HepG2 (cell line): ENCODE measurements at regions not wholly inside any gene's neighbourhood (a gene's known extent, or its start where the extent isn't known, plus 50 kb on each side); places are given as distances from the start of the nearest gene placed in this dataset.

Experiments used
- ATAC-seq: fragments of 200-7000 bp; cut with Tn5 transposase; 3 replicates; pipeline ENCODE4 v1.9.1; 2020; ENCODE audit warnings: mild to moderate bottlenecking, moderate library complexity
- BruUV-seq: library from RNA; stranded (reverse); fragments of 400-500 nt; replicated peaks from 2 replicates; lab custom pipeline; 2021; lab: Mats Ljungman, UMichigan
- CTCF ChIA-PET: fragments of 300-600 bp; formaldehyde crosslinking; extraction: SDS; loops from one replicate; lab custom pipeline; 2021; ENCODE audit warnings: low total read pairs, inconsistent platforms, low intra/inter-chr PET ratio; lab: Yijun Ruan, JAX
- POLR2A ChIA-PET: fragments of 350-600 bp; sonication (Branson Sonifier 250); formaldehyde crosslinking; loops from one replicate; lab custom pipeline; 2020; ENCODE audit warnings: antibody characterized with exemption, inconsistent platforms; lab: Yijun Ruan, JAX
- DNase-seq: peaks from one replicate; pipeline ENCODE4 v3.0.0-alpha.2; 2015; ENCODE audit warnings: low spot score
- FAIRE-seq: peaks from 3 replicates; lab custom pipeline; 2011; peaks lifted over from hg19 to GRCh38; lab: Jason Lieb, UNC
- H2AFZ ChIP-seq: one replicate; pipeline ENCODE4 v1.6.1; 2011; ENCODE audit warnings: low read length, inconsistent platforms
- H3K27ac ChIP-seq: fragments of 300-600 bp; 3 replicates; pipeline ENCODE4 v1.8.0; 2011; ENCODE audit warnings: mixed run types, mild to moderate bottlenecking, mixed read lengths, low read length, inconsistent platforms; ENCODE audit not compliant: insufficient read depth; ENCODE audit errors: extremely low read length
- H3K27me3 ChIP-seq, 2 experiments: fragments of 200-600 bp in 1 of 2; 2 replicates in 1 of 2; 3 replicates in 1 of 2; pipeline versions ENCODE4 v1.6.0 to v1.8.0; 2011; ENCODE audit warnings: low read length in 2 of 2, mild to moderate bottlenecking in 2 of 2, moderate library complexity in 2 of 2, inconsistent platforms in 1 of 2; ENCODE audit not compliant: insufficient read depth in 2 of 2, control insufficient read depth in 1 of 2
- H3K36me3 ChIP-seq, 2 experiments: fragments of 200-600 bp in 1 of 2; replicated peaks in 1 of 2; 2 replicates in 1 of 2; 3 replicates in 1 of 2; pipeline versions ENCODE4 v1.5.1 to v1.8.0; 2011; ENCODE audit warnings: low read length in 2 of 2, inconsistent platforms in 1 of 2; ENCODE audit not compliant: insufficient read depth in 2 of 2, control insufficient read depth in 1 of 2
- H3K4me1 ChIP-seq: 2 replicates; pipeline ENCODE4 v1.5.1; 2012; ENCODE audit warnings: low read length, inconsistent platforms; ENCODE audit not compliant: insufficient read depth
- H3K4me2 ChIP-seq: 2 replicates; pipeline ENCODE4 v1.6.0; 2011; ENCODE audit warnings: low read depth, low read length, inconsistent platforms
- H3K4me3 ChIP-seq, 3 experiments: fragments of 200-600 bp in 1 of 3; sonication (generic), shearing (Covaris generic) in 1 of 3; replicated peaks in 1 of 3; 2 replicates each; pipeline ENCODE4 v1.5.1; 2011 to 2016; ENCODE audit warnings: low read length in 3 of 3, inconsistent platforms in 2 of 3, low read depth in 2 of 3, mild to moderate bottlenecking in 2 of 3, control low read depth in 1 of 3, mixed read lengths in 1 of 3; ENCODE audit not compliant: insufficient read depth in 1 of 3
- H3K79me2 ChIP-seq: one replicate; pipeline ENCODE4 v1.6.1; 2011; ENCODE audit warnings: low read length, inconsistent platforms; ENCODE audit not compliant: insufficient read depth
- H3K9ac ChIP-seq: 2 replicates; pipeline ENCODE4 v1.6.0; 2011; ENCODE audit warnings: mild to moderate bottlenecking, low read depth, low read length, inconsistent platforms; ENCODE audit not compliant: insufficient read depth
- H3K9me3 ChIP-seq: 2 replicates; pipeline ENCODE4 v1.5.1; 2012; ENCODE audit warnings: mild to moderate bottlenecking, low read length
- H4K20me1 ChIP-seq: 2 replicates; pipeline ENCODE4 v1.6.0; 2011; ENCODE audit warnings: inconsistent platforms, mild to moderate bottlenecking, low read length, moderate library complexity; ENCODE audit not compliant: insufficient read depth
- FOXK1 ChIP-seq: sonication (generic); formaldehyde crosslinking; IDR thresholded peaks from 2 replicates; pipeline ENCODE4 v1.4.0; 2020; ENCODE audit warnings: low read depth, missing genetic modification reagents, borderline replicate concordance
- JUND ChIP-seq: sonication (generic); formaldehyde crosslinking; IDR thresholded peaks from 2 replicates; pipeline ENCODE4 v1.8.0; 2022; ENCODE audit warnings: mild to moderate bottlenecking, missing genetic modification reagents
- POLR2A ChIP-seq, 2 experiments: IDR thresholded peaks; 2 replicates each; pipeline ENCODE4 v1.6.1; 2011; ENCODE audit warnings: low read depth in 2 of 2, low read length in 2 of 2, mild to moderate bottlenecking in 1 of 2, moderate library complexity in 1 of 2; ENCODE audit not compliant: insufficient read depth in 1 of 2
- RBM22 ChIP-seq: fragments of 200-400 bp; formaldehyde crosslinking; optimal IDR thresholded peaks from 2 replicates; pipeline ENCODE3; 2017; ENCODE audit warnings: mild to moderate bottlenecking, low read length, moderate library complexity
- ZFAT ChIP-seq: sonication (generic); formaldehyde crosslinking; conservative IDR thresholded peaks from 2 replicates; pipeline ENCODE4 v1.8.1; 2023; ENCODE audit warnings: missing genetic modification reagents, inconsistent platforms
- ZFYVE20 ChIP-seq: sonication (generic); formaldehyde crosslinking; IDR thresholded peaks from 2 replicates; pipeline ENCODE4 v1.8.0; 2023; ENCODE audit warnings: low read depth, mild to moderate bottlenecking, moderate library complexity, missing genetic modification reagents, borderline replicate concordance
- ZMYM3 ChIP-seq: sonication (generic); formaldehyde crosslinking; IDR thresholded peaks from 2 replicates; pipeline ENCODE4 v1.5.1; 2020; ENCODE audit warnings: mild to moderate bottlenecking, missing genetic modification reagents
- ZNF350 ChIP-seq: sonication (generic); formaldehyde crosslinking; IDR thresholded peaks from 2 replicates; pipeline ENCODE4 v1.4.0; 2020; ENCODE audit warnings: mild to moderate bottlenecking, low read depth, missing genetic modification reagents, borderline replicate concordance
- ZNF567 ChIP-seq: sonication (generic); formaldehyde crosslinking; IDR thresholded peaks from 2 replicates; pipeline ENCODE4 v1.8.1; 2023; ENCODE audit warnings: mild to moderate bottlenecking, missing genetic modification reagents, borderline replicate concordance
- ZNF605 ChIP-seq: sonication (generic); formaldehyde crosslinking; IDR thresholded peaks from 2 replicates; pipeline ENCODE4 v1.8.0; 2022; ENCODE audit warnings: mild to moderate bottlenecking, missing genetic modification reagents
- in situ Hi-C: cut with HindIII; loops from 2 replicates; pipeline ENCODE4 v1.10.0; 2017; ENCODE audit warnings: low pct_unique_long_range_greater_than_20kb; ENCODE audit not compliant: extremely low pct_ligation_motif_present
- intact Hi-C: fragments of 100-400 bp; cut with micrococcal nuclease; formaldehyde crosslinking; loops from one replicate; pipeline ENCODE4 v1.10.0; 2022; ENCODE audit not compliant: unreplicated experiment
- TF ChIP-seq, protein P1 (sequence below): sonication (generic); formaldehyde crosslinking; conservative IDR thresholded peaks from 2 replicates; pipeline ENCODE4 v1.8.0; 2022; ENCODE audit warnings: missing genetic modification reagents
- TF ChIP-seq, protein P2 (sequence below): sonication (generic); formaldehyde crosslinking; IDR thresholded peaks from 2 replicates; pipeline ENCODE4 v1.5.0; 2020; ENCODE audit warnings: mild to moderate bottlenecking, missing genetic modification reagents
- TF ChIP-seq, protein P3 (sequence below): sonication (generic); formaldehyde crosslinking; IDR thresholded peaks from 2 replicates; pipeline ENCODE4 v1.8.1; 2022; ENCODE audit warnings: low read depth, mild to moderate bottlenecking, missing genetic modification reagents

DNA sequence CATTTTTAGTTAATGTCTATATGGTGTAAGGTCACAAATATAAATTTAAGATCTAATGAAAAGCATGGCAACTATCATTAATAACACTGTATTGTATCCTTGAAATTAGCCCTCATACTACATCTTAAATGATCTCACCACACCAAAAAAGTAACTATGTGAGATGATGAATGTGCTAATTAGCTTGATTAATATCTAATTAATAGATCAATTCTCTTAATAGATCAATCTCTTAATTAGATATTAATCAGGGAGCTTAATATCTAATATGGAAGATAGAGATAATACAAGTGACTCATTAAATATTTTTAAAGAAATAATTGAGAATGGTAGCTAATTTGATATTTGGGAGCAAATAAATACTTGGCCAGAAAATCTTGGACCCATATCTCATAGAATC, 178.5 kb upstream of the FAT3 start:
- intact Hi-C loops (no loop called here), in situ Hi-C loops (no loop called here)
- Histone ChIP-seq H3K4me2 (no peak overlapping the region), H2AFZ (no peak overlapping the region), H3K9ac (no peak overlapping the region), H3K27me3 (no peaks in the 10 kb centered on the region), H3K27ac (no peak overlapping the region), H4K20me1 (no peaks in the 10 kb centered on the region), H3K79me2 (no peaks in the 10 kb centered on the region), H3K9me3 (peaks cover 9% of the 10 kb centered on the region), H3K4me3 (no peak overlapping the region), H3K4me1 (no peaks in the 10 kb centered on the region), H3K36me3 (no peaks in the 10 kb centered on the region)
- FAIRE-seq (no peak), ATAC-seq (no peak), DNase-seq (no peak)
- TF ChIP-seq ZNF567 (CRISPR knock-in tag), result no peak
- TF ChIP-seq ZFYVE20 (CRISPR knock-in tag), result no peak
- no peak for TF ChIP-seq POLR2A (IDR thresholded peaks at IDR 0.05; ENCODE audit: insufficient read depth in 1 of 2, low read depth in 2 of 2, low read length in 2 of 2)
- no peak for TF ChIP-seq ZFAT (CRISPR knock-in tag)
- ChIA-PET POLR2A (no interaction called here), CTCF (no interaction called here)
- BruUV-seq, result no TSS peak

DNA sequence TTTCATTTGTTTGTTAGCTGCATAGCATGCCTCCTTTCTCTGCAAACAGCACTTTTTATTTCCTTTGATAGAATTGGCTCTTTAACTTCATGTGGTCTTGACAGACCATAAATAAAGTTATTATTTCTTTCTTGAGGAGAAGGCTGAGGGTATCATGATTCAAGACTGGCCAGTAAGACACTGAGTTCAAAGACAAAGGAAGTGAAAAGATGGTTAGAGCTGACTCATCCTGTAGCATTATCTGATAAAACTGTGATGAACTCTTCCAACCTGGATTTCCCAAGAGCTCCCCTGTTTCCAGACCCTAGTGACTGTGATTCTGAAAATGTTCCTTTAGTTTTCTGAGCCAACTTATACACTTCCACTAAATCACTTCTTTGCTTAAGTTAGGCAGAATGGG, 179.3 kb upstream of the FAT3 start:
- in situ Hi-C loops, result no loop called here
- TF ChIP-seq ZNF605 (no peak), JUND (CRISPR knock-in tag) (no peak), FOXK1 (CRISPR knock-in tag) (no peak), ZMYM3 (no peak), RBM22 (no peak), ZNF350 (CRISPR knock-in tag) (no peak)
- TF ChIP-seq, protein P1, sequence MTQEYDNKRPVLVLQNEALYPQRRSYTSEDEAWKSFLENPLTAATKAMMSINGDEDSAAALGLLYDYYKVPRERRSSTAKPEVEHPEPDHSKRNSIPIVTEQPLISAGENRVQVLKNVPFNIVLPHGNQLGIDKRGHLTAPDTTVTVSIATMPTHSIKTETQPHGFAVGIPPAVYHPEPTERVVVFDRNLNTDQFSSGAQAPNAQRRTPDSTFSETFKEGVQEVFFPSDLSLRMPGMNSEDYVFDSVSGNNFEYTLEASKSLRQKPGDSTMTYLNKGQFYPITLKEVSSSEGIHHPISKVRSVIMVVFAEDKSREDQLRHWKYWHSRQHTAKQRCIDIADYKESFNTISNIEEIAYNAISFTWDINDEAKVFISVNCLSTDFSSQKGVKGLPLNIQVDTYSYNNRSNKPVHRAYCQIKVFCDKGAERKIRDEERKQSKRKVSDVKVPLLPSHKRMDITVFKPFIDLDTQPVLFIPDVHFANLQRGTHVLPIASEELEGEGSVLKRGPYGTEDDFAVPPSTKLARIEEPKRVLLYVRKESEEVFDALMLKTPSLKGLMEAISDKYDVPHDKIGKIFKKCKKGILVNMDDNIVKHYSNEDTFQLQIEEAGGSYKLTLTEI (CRISPR knock-in tag), result no peak
- TF ChIP-seq, protein P2, sequence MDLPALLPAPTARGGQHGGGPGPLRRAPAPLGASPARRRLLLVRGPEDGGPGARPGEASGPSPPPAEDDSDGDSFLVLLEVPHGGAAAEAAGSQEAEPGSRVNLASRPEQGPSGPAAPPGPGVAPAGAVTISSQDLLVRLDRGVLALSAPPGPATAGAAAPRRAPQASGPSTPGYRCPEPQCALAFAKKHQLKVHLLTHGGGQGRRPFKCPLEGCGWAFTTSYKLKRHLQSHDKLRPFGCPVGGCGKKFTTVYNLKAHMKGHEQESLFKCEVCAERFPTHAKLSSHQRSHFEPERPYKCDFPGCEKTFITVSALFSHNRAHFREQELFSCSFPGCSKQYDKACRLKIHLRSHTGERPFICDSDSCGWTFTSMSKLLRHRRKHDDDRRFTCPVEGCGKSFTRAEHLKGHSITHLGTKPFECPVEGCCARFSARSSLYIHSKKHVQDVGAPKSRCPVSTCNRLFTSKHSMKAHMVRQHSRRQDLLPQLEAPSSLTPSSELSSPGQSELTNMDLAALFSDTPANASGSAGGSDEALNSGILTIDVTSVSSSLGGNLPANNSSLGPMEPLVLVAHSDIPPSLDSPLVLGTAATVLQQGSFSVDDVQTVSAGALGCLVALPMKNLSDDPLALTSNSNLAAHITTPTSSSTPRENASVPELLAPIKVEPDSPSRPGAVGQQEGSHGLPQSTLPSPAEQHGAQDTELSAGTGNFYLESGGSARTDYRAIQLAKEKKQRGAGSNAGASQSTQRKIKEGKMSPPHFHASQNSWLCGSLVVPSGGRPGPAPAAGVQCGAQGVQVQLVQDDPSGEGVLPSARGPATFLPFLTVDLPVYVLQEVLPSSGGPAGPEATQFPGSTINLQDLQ (CRISPR knock-in tag), result no peak
- TF ChIP-seq, protein P3, sequence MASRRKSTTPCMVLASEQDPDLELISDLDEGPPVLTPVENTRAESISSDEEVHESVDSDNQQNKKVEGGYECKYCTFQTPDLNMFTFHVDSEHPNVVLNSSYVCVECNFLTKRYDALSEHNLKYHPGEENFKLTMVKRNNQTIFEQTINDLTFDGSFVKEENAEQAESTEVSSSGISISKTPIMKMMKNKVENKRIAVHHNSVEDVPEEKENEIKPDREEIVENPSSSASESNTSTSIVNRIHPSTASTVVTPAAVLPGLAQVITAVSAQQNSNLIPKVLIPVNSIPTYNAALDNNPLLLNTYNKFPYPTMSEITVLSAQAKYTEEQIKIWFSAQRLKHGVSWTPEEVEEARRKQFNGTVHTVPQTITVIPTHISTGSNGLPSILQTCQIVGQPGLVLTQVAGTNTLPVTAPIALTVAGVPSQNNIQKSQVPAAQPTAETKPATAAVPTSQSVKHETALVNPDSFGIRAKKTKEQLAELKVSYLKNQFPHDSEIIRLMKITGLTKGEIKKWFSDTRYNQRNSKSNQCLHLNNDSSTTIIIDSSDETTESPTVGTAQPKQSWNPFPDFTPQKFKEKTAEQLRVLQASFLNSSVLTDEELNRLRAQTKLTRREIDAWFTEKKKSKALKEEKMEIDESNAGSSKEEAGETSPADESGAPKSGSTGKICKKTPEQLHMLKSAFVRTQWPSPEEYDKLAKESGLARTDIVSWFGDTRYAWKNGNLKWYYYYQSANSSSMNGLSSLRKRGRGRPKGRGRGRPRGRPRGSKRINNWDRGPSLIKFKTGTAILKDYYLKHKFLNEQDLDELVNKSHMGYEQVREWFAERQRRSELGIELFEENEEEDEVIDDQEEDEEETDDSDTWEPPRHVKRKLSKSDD, result no peak

More for the DNA sequence above, 179.3 kb upstream of the FAT3 start:
- ATAC-seq, result no peak
- no peaks in the 10 kb centered on the region for H3K27me3 ChIP-seq
- no peak overlapping the region for H2AFZ ChIP-seq
- BruUV-seq, result no TSS peak
- H3K36me3 ChIP-seq, result no peaks in the 10 kb centered on the region
- POLR2A ChIA-PET, result no interaction called here
- no peak overlapping the region for H3K4me3 ChIP-seq
- no peaks in the 10 kb centered on the region for H3K4me1 ChIP-seq
- no peak overlapping the region for H3K27ac ChIP-seq
- peaks cover 9% of the 10 kb centered on the region for H3K9me3 ChIP-seq
- H3K4me2 ChIP-seq, result no peak overlapping the region
- no peak overlapping the region for H3K9ac ChIP-seq
- no peak for DNase-seq
- intact Hi-C loops, result no loop called here
- CTCF ChIA-PET, result no interaction called here
- H3K79me2 ChIP-seq, result no peaks in the 10 kb centered on the region
- no peak for FAIRE-seq
- H4K20me1 ChIP-seq, result no peaks in the 10 kb centered on the region
